A549 (cell line): ENCODE measurements at regions not wholly inside any gene's neighbourhood (a gene's known extent, or its start where the extent isn't known, plus 50 kb on each side); places are given as distances from the start of the nearest gene placed in this dataset.

ENCODE experiments used
- ATAC-seq, 2 experiments: fragments of 200-7000 bp in 1 of 2; fragments of >200 bp in 1 of 2; cut with Nextera tagmentation in 1 of 2; cut with Tn5 transposase in 1 of 2; 3 replicates each; pipeline versions ENCODE4 v1.8.0 to v1.9.1; 2018 to 2020; ENCODE audit warnings: mild to moderate bottlenecking in 1 of 2, moderate library complexity in 1 of 2
- CTCF ChIA-PET: fragments of 300-600 bp; sonication (Branson Sonifier 250); formaldehyde crosslinking; extraction: SDS; loops from one replicate; lab custom pipeline; 2021; ENCODE audit warnings: antibody characterized with exemption, inconsistent platforms; lab: Yijun Ruan, JAX
- POLR2A ChIA-PET: fragments of 350-600 bp; formaldehyde crosslinking; extraction: SDS; loops from one replicate; lab custom pipeline; 2021; ENCODE audit warnings: antibody characterized with exemption, inconsistent platforms; lab: Yijun Ruan, JAX
- DNase-seq, 2 experiments: peaks; one replicate each; pipeline versions ENCODE4 v3.0.0 to v3.0.0-alpha.2; 2011 to 2016; ENCODE audit warnings: low read depth in 1 of 2, low spot score in 1 of 2
- FAIRE-seq: peaks from 2 replicates; lab custom pipeline; 2011; peaks lifted over from hg19 to GRCh38; lab: Jason Lieb, UNC
- H3K27ac ChIP-seq, 2 experiments: fragments of >200 bp; sonication (Bioruptor Twin); formaldehyde crosslinking; 3 replicates each; pipeline ENCODE4 v1.5.1; 2016 to 2017
- H3K4me1 ChIP-seq: fragments of >200 bp; sonication (Bioruptor Twin); formaldehyde crosslinking; 3 replicates; pipeline ENCODE4 v1.6.1; 2016
- H3K4me2 ChIP-seq: fragments of >200 bp; sonication (Bioruptor Twin); formaldehyde crosslinking; 3 replicates; pipeline ENCODE4 v1.6.1; 2016
- H3K4me3 ChIP-seq: fragments of >200 bp; sonication (Bioruptor Twin); formaldehyde crosslinking; 3 replicates; pipeline ENCODE4 v1.5.1; 2016
- H3K9me3 ChIP-seq: fragments of >200 bp; sonication (Bioruptor Twin); formaldehyde crosslinking; 3 replicates; pipeline ENCODE4 v1.6.1; 2016
- CBX8 ChIP-seq: fragments of 200-600 bp; sonication (generic); IDR thresholded peaks from 2 replicates; pipeline ENCODE4 v1.6.1; 2016
- CHD4 ChIP-seq: fragments of 200-600 bp; sonication (generic); IDR thresholded peaks from 2 replicates; pipeline ENCODE4 v1.6.1; 2016; ENCODE audit warnings: antibody characterized with exemption, mild to moderate bottlenecking, borderline replicate concordance
- EHF ChIP-seq: fragments of 250-450 bp; sonication (Bioruptor Pico); IDR thresholded peaks from 2 replicates; pipeline ENCODE4 v1.5.0; 2020; ENCODE audit warnings: mild to moderate bottlenecking
- ESRRA ChIP-seq: fragments of 150-350 bp; IDR thresholded peaks from 2 replicates; pipeline ENCODE4 v1.6.1; 2014; ENCODE audit warnings: mild to moderate bottlenecking, low read length, borderline replicate concordance
- FOXS1 ChIP-seq: fragments of 250-450 bp; sonication (Bioruptor Pico); IDR thresholded peaks from 2 replicates; pipeline ENCODE4 v1.5.0; 2020; ENCODE audit warnings: mild to moderate bottlenecking, moderate library complexity
- GATA3 ChIP-seq: IDR thresholded peaks from 2 replicates; pipeline ENCODE4 v1.6.1; 2012; ENCODE audit warnings: borderline replicate concordance
- KDM5A ChIP-seq: fragments of 200-600 bp; sonication (generic); IDR thresholded peaks from 2 replicates; pipeline ENCODE4 v1.6.1; 2016; ENCODE audit warnings: antibody characterized with exemption, mild to moderate bottlenecking
- NFE2L2 ChIP-seq: fragments of 150-350 bp; conservative IDR thresholded peaks from 2 replicates; pipeline ENCODE4 v1.6.1; 2014; ENCODE audit warnings: low read length
- POLR2A ChIP-seq: IDR thresholded peaks from 2 replicates; pipeline ENCODE4 v1.6.1; 2012; ENCODE audit warnings: mild to moderate bottlenecking, low read length
- RCOR1 ChIP-seq: fragments of 150-350 bp; IDR thresholded peaks from 2 replicates; pipeline ENCODE4 v1.6.1; 2014; ENCODE audit warnings: antibody characterized with exemption, low read length, low read depth
- SREBF2 ChIP-seq: fragments of 450-650 bp; IDR thresholded peaks from 2 replicates; pipeline ENCODE4 v1.6.1; 2014; ENCODE audit warnings: mild to moderate bottlenecking, moderate library complexity
- TFCP2L1 ChIP-seq: fragments of 250-450 bp; sonication (Bioruptor Pico); IDR thresholded peaks from 2 replicates; pipeline ENCODE4 v1.5.0; 2021; ENCODE audit warnings: mild to moderate bottlenecking
- ZNF302 ChIP-seq: fragments of 250-450 bp; sonication (Bioruptor Pico); IDR thresholded peaks from 2 replicates; pipeline ENCODE4 v1.9.0; 2021; ENCODE audit warnings: inconsistent platforms, mild to moderate bottlenecking, moderate library complexity
- ZSCAN20 ChIP-seq: fragments of 250-450 bp; sonication (Bioruptor Pico); IDR thresholded peaks from 2 replicates; pipeline ENCODE4 v1.8.0; 2022; ENCODE audit warnings: mild to moderate bottlenecking, moderate library complexity
- WGBS: methylation state at CpG from one replicate; pipeline ENCODE4 v1.1.6; 2017; ENCODE audit errors: missing lambda C conversion rate; 5-methylcytosine and 5-hydroxymethylcytosine counted together
- TF ChIP-seq, protein P1 (sequence below): fragments of 250-450 bp; sonication (Bioruptor Pico); IDR thresholded peaks from 2 replicates; pipeline ENCODE4 v1.5.0; 2020; ENCODE audit warnings: low read depth, mild to moderate bottlenecking, moderate library complexity
- TF ChIP-seq, protein P2 (sequence below): fragments of >200 bp; sonication (Bioruptor Twin); formaldehyde crosslinking; IDR thresholded peaks from 3 replicates; pipeline ENCODE4 v1.6.1; 2016
- TF ChIP-seq, protein P3 (sequence below): fragments of 150-350 bp; IDR thresholded peaks from 2 replicates; pipeline ENCODE4 v1.6.1; 2014; ENCODE audit warnings: low read depth, mild to moderate bottlenecking, low read length
- TF ChIP-seq, protein P4 (sequence below): IDR thresholded peaks from 2 replicates; pipeline ENCODE4 v1.6.1; 2012
- TF ChIP-seq, protein P5 (sequence below): IDR thresholded peaks from 2 replicates; pipeline ENCODE4 v1.6.1; 2012; ENCODE audit warnings: low read depth, borderline replicate concordance

DNA sequence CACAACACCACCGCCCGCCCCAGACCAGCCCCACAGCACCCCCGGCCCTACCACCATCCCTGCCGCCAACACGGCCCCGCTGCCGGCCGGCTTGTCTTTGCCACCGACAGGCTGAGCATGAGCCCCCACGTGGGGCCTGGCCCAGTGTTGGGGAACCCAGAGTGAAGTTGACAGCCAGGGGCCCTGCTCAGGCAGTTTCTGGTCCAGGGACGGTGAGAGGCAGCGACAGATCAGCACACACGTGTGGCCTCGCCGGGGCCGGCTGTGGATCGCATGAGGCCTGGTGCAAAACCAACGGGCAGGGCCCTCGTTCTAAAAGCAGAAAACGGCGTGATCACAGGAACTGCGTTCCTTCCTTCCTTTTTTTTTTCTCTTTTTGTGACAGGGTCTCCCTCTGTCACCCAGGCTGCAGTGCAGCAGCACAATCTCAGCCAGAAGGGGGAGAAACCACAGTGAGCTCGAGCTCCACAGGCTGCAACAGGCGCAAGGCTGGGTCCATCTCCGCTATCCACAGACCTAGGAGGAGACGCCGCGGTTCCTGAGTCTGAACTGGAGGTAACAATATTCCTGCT lies 50.5 kb upstream of the FBRSL1 start:
- Histone ChIP-seq H3K4me2 (no peak overlapping the region), H3K9me3 (no peaks in the 10 kb centered on the region)
- POLR2A ChIA-PET = no interaction called here
- ATAC-seq (0 out of 6 replicates have a peak, but pooled peaks of 1 of the 2 experiments have one; percentile 14), FAIRE-seq (no peak), DNase-seq (no peak)
- 86% methylated on average over 23 of the region's 28 CpGs for WGBS
- TF ChIP-seq GATA3 = no peak
- no peak for TF ChIP-seq KDM5A
- no peak for TF ChIP-seq CHD4
- TF ChIP-seq EHF = no peak
- no peak for TF ChIP-seq ZNF302
- TF ChIP-seq, protein P1, sequence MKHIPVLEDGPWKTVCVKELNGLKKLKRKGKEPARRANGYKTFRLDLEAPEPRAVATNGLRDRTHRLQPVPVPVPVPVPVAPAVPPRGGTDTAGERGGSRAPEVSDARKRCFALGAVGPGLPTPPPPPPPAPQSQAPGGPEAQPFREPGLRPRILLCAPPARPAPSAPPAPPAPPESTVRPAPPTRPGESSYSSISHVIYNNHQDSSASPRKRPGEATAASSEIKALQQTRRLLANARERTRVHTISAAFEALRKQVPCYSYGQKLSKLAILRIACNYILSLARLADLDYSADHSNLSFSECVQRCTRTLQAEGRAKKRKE (CRISPR knock-in tag) = no peak
- TF ChIP-seq SREBF2 = no peak
- no peak for TF ChIP-seq ZSCAN20 (CRISPR knock-in tag)
- no peak for TF ChIP-seq FOXS1
- TF ChIP-seq POLR2A = no peak
- TF ChIP-seq, protein P2, sequence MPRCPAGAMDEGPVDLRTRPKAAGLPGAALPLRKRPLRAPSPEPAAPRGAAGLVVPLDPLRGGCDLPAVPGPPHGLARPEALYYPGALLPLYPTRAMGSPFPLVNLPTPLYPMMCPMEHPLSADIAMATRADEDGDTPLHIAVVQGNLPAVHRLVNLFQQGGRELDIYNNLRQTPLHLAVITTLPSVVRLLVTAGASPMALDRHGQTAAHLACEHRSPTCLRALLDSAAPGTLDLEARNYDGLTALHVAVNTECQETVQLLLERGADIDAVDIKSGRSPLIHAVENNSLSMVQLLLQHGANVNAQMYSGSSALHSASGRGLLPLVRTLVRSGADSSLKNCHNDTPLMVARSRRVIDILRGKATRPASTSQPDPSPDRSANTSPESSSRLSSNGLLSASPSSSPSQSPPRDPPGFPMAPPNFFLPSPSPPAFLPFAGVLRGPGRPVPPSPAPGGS = no peak
- TF ChIP-seq, all 56 proteins: peak for 0
- Histone ChIP-seq H3K4me1 (peaks cover 10% of the 10 kb centered on the region), H3K27ac (no peak overlapping the region), H3K4me3 (no peak overlapping the region)
- CTCF ChIA-PET = interaction anchor here (0.8 to 1.5 kb wide), 2 partner anchors 24 to 25 kb away, joined by 3 to 7 read pairs; no protein-coding TSS in a partner anchor

DNA sequence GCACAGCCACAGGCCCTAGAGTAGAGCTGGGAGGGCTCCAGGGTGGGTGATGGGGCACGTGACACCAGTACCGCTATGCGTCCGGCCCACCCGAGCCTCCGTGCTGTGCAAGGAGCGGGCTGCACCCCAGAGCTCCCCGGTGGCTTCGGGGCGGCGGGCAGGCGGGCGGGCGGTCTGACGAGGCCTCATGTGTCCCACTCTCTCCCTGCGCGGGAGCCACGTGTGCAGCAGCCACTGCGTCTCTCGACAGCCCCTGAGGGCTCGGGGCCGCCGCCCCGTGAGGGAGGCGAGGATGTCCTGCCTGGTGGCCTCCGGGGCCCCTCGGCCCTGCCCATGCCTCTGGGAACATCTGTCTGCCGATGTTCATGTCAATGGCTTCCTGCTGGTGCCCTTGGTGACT lies 51.2 kb upstream of the FBRSL1 start:
- TF ChIP-seq POLR2A = no peak
- no peak for TF ChIP-seq NFE2L2
- TF ChIP-seq RCOR1 = no peak
- TF ChIP-seq, protein P3, sequence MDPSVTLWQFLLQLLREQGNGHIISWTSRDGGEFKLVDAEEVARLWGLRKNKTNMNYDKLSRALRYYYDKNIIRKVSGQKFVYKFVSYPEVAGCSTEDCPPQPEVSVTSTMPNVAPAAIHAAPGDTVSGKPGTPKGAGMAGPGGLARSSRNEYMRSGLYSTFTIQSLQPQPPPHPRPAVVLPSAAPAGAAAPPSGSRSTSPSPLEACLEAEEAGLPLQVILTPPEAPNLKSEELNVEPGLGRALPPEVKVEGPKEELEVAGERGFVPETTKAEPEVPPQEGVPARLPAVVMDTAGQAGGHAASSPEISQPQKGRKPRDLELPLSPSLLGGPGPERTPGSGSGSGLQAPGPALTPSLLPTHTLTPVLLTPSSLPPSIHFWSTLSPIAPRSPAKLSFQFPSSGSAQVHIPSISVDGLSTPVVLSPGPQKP = no peak
- TF ChIP-seq FOXS1 = no peak
- TF ChIP-seq, protein P2 = no peak
- TF ChIP-seq TFCP2L1 (CRISPR knock-in tag) = no peak
- TF ChIP-seq, protein P4, sequence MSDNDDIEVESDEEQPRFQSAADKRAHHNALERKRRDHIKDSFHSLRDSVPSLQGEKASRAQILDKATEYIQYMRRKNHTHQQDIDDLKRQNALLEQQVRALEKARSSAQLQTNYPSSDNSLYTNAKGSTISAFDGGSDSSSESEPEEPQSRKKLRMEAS = no peak
- TF ChIP-seq CBX8 = no peak
- TF ChIP-seq, protein P5, sequence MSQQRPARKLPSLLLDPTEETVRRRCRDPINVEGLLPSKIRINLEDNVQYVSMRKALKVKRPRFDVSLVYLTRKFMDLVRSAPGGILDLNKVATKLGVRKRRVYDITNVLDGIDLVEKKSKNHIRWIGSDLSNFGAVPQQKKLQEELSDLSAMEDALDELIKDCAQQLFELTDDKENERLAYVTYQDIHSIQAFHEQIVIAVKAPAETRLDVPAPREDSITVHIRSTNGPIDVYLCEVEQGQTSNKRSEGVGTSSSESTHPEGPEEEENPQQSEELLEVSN = no peak
- no peak for TF ChIP-seq ESRRA
- no peak for DNase-seq
- ATAC-seq = no peak
- Histone ChIP-seq H3K4me1 (peaks cover 10% of the 10 kb centered on the region), H3K4me2 (no peak overlapping the region), H3K27ac (no peak overlapping the region), H3K4me3 (no peak overlapping the region), H3K9me3 (no peaks in the 10 kb centered on the region)
- 85% methylated on average over 25 of the region's 28 CpGs for WGBS
- CTCF ChIA-PET = interaction anchor here (0.9 to 1.5 kb wide), 3 partner anchors 11 to 24 kb away, joined by 3 to 7 read pairs (median 3); no protein-coding TSS in a partner anchor
- POLR2A ChIA-PET = no interaction called here
- FAIRE-seq = no peak
